ENCODE measurements at regions not wholly inside any gene's neighbourhood (a gene's known extent, or its start where the extent isn't known, plus 50 kb on each side); places are given as distances from the start of the nearest gene placed in this dataset.

DNA sequence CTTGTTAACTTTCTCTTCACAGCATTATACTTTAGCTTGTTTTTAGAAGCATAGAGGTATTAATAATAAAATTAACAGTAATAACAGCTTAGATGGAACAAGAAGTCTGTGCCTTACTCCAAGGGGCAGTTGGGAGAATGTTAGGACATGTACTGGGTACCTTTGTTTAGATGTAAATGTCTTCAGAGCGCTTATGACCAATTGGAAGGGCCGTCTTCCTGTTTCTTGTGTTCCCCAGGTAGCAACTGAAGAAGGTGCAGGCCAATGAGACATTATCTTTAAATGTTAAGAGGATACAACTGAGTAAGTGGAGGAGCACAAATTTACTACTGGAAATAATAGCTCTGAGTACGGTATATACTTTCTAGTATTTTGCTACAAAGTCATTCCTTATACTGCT, 180.9 kb upstream of the SYT1 start:
- TF ChIP-seq, protein P1, sequence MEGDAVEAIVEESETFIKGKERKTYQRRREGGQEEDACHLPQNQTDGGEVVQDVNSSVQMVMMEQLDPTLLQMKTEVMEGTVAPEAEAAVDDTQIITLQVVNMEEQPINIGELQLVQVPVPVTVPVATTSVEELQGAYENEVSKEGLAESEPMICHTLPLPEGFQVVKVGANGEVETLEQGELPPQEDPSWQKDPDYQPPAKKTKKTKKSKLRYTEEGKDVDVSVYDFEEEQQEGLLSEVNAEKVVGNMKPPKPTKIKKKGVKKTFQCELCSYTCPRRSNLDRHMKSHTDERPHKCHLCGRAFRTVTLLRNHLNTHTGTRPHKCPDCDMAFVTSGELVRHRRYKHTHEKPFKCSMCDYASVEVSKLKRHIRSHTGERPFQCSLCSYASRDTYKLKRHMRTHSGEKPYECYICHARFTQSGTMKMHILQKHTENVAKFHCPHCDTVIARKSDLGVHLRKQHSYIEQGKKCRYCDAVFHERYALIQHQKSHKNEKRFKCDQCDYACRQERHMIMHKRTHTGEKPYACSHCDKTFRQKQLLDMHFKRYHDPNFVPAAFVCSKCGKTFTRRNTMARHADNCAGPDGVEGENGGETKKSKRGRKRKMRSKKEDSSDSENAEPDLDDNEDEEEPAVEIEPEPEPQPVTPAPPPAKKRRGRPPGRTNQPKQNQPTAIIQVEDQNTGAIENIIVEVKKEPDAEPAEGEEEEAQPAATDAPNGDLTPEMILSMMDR (IDR thresholded peaks at IDR 0.05; ENCODE audit: low read length), result no peak
- no peak for TF ChIP-seq EZH2 (optimal IDR thresholded peaks at IDR 0.05; ENCODE audit: low read depth, low read length)
- TF ChIP-seq EZH2phosphoT487 (IDR thresholded peaks at IDR 0.05; ENCODE audit: low read length), result no peak
